Inflammatory macrophage (primary cell): ENCODE measurements at regions not wholly inside any gene's neighbourhood (a gene's known extent, or its start where the extent isn't known, plus 50 kb on each side); places are given as distances from the start of the nearest gene placed in this dataset.
A peak's percentile ranks its signal among the peaks of the same experiment; 100 is the strongest.

ENCODE experiments used
- DNase-seq, 2 donors: peaks; one replicate each; pipeline ENCODE4 v3.0.0-alpha.2; 2020 to 2022

DNA sequence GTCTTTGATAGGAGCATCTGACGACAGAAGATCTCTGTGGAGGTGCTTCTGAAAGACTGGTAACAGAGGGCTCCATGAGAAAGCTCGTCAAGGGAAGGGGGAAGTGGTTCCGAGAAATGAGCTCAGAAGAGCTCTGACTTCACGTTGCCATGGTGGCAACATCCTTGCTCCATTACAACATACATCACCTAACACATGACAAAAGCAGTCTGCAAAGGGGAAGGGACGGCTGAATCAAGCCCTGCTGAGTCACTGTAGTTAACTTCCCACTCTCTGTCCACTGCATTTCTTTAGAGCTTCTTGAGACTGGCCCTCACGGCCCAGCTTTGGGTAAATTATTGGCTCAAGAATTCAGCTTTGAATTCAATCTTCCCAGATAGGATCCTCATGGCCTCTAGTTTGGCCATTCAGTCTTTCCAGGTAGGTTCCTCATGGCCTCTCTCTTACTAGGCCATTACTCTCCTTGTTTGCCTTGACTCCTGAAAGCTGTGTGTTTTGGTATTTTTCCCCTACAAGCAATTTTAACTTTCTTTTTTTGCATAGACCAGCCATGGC is 88.0 kb upstream of the ZNF648 start:
- DNase-seq = peak; percentile 98 to 99

- DNase-seq = peak; percentile 47 to 73
Observed at GRCh38 chr1:182147951-182148350, 86.4 kb upstream of the ZNF648 start.

- DNase-seq = peak; percentile 96
Observed at GRCh38 chr1:182147136-182147820, 85.8 kb upstream of the ZNF648 start.

DNA sequence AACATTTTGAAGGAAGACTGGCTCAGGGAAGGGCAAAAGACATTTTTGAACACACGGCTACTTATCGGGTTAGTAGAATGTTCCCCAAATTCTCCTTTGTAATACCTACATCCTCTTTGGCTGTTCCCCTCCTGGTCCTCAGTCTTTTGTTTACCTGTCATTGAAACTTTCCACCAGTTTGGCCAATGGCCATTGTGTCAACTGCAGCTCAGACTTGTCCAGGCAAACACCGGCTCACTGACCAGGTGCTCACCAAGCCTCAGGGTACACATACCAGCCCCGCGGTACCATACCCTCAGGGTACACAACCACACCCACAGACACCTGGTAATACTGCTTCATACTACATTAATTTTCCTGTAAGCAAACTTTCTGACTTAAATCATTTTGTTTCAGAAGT is 84.8 kb upstream of the ZNF648 start:
- no peak for DNase-seq

- peak; percentile 69 to 74 for DNase-seq
Observed at GRCh38 chr1:182145441-182145840, 83.9 kb upstream of the ZNF648 start.

- no peak for DNase-seq
Observed at GRCh38 chr1:182144646-182145030, 83.1 kb upstream of the ZNF648 start.

DNA sequence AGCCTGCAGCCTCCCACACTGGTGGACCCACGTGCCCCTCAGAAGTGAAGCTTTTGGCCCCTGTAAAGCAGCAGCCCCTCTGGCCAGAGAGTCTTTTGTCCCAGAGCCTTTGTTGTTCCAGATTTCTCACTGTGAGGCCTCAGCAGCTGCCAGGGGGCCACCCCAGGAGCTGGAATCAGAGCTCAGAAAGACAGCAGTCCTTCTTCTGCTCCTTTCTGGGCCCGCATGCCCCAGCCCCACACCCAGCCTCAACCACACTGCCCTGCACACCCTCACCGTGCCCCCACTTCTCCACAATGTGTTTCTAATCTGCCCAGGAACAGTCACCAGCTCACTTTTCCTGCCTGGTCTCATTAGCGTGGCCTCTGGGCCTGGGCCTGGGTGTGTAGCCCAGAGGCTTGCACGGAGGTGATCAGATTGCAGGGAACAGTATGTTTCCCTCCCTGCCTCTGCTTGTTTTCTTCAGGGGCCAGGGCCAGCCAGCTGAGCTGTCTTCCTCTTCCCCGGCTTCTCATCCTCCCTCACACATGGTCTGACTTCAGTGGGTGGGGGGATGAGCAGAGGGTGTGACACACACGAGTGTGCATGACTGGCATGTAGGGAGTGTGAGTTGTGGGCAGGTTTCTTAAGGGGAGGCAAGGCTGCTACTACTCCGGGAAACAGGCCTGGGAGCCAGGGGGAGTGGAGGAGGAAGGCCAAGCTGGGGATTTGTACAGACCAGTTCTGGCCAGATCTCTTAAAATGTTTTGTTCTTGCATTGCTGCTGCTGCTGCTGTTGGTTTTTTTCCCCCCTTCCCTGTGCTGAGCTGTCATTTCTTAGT is 82.5 kb upstream of the ZNF648 start:
- DNase-seq = peak; percentile 91 to 94

GRCh38 chr1:182143154-182143657 is 81.7 kb upstream of the ZNF648 start:
- DNase-seq = peak; percentile 91

DNA sequence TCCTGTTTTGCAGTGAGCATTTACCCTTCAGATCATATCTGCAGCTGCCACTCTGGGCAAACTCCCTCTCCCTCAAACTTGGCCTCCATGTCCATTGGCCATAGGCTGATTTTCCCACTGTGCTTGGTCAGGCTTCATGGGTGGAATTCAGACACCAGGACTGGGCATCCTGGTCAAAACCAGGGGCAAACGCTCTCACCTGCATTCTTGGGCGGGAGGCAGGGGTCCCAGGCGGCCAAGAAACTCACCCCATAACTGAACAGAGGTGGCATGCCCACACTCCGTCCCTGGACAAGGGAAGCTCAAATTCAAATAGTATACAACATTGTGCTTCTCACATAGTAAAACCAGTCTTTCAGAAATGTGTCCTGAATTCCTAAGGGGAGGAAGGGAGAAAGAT is 81.1 kb upstream of the ZNF648 start:
- DNase-seq = no peak

- DNase-seq = no peak
Observed at GRCh38 chr1:182141040-182141439, 79.5 kb upstream of the ZNF648 start.

GRCh38 chr1:182139496-182139895 is 78.0 kb upstream of the ZNF648 start:
- no peak for DNase-seq

- no peak for DNase-seq
Observed at GRCh38 chr1:182137546-182137945, 76.0 kb upstream of the ZNF648 start.

GRCh38 chr1:182135946-182136345 is 74.4 kb upstream of the ZNF648 start:
- DNase-seq = no peak

DNA sequence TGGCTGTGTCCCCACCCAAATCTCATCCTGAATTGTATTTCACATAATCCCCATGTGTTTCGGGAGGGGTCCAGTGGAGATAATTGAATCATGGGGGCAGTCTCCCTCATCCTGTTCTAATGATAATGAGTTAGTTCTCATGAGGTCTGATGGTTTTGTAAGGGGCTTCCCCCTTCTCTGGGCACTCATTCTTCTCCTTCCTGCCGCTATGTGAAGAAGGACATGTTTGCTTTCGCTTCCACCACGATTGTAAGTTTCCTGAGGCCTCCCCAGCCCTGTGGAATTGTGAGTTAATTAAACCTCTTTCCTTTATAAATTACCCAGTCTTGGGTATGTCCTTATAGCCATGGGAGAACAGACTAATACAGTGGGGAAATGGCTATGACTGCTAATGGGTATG is 72.7 kb upstream of the ZNF648 start:
- DNase-seq = no peak

DNA sequence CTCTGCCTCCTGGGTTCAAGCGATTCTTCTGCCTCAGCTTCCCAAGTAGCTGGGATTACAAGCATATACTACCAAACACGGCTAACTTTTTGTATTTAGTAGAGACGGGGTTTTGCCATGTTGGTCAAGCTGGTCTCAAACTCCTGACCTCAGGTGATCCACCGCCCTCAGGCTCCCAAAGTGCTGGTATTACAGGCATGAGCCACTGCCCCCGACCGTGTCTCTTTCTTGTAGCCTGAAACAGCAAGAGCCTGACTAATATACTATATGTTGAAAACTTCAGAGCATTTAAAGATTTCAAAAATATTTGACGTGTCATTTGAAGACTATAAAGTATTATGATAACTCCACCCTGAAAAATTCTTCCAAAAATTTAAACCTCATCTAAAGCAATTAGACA is 71.7 kb upstream of the ZNF648 start:
- no peak for DNase-seq

DNA sequence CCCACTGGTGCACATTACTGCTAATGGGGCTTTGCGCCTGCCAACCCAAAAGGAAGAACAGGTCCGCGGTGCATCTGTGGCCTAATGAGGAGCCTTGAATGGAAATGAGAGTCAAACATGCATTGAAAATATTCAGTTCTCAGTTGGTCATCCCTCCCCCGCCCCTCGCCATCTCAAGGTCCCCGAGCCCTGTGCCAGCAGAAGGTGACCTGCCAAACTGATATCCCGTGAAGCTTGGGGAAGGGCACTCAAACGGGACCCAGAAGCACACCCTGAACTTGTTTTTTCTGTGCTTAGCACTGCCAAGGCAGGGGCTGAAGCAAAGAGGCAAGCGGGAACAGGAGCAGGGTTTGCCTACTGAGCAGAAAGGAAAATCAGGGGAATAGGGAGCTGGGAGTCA is 67.9 kb upstream of the ZNF648 start:
- DNase-seq = no peak

GRCh38 chr1:182128502-182128901 is 67.0 kb upstream of the ZNF648 start:
- DNase-seq = no peak

DNA sequence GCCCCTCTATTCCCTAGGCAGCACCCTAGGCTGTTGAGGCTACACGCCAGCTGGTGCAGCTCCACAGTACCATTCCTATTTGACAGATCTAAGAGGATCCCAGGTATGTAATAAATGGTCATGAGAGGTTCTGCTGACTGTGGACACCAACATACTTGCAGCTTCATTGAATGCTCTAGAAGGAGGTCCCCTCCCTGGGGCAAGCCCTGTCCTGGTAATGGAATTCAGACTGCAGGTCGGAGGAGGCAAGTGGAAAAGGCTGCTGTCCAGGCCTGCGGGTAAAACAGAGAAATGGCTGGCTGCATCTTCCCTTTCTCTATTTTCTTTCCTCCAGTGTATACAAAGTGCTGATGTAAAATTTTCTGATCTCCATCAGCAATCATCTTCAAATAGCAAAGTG is 66.1 kb upstream of the ZNF648 start:
- no peak for DNase-seq

DNA sequence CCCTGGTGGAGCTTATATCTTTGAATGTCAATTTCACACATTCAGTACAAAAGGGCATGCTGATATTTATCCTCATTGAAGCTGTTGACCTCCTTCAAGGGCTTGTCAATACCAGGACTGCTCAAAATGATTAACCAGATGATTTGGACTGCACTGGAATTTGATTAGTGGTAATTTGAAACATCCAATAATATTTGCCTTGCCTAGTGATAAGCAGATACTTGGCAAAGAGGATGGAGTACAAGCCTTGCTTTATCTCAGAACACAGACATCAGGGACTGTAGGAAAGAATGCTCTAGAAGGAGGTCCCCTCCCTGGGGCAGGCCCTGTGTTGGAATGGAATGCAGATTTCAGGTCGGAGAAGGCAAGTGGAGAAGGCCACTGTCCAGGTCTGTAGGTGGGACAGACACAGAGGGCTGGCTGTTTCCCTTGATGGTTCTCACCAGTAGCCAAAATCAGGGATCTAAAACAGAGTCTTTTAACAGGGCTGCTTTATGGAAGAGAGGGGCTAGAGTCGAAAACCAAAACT is 64.8 kb upstream of the ZNF648 start:
- DNase-seq = no peak

- no peak for DNase-seq
Observed at GRCh38 chr1:182122913-182123260, 61.4 kb upstream of the ZNF648 start.

- no peak for DNase-seq
Observed at GRCh38 chr1:182122256-182122912, 60.9 kb upstream of the ZNF648 start.

- DNase-seq = no peak
Observed at GRCh38 chr1:182121787-182122186, 60.3 kb upstream of the ZNF648 start.
